Nephron (organoid): ENCODE measurements at regions not wholly inside any gene's neighbourhood (a gene's known extent, or its start where the extent isn't known, plus 50 kb on each side); places are given as distances from the start of the nearest gene placed in this dataset.
A peak's percentile ranks its signal among the peaks of the same experiment; 100 is the strongest.

ENCODE experiments used
- H3K27ac Mint-ChIP-seq, 3 experiments: 2 replicates each; pipeline ENCODE4 v1.8.0; 2020; ENCODE audit warnings: mixed read lengths in 3 of 3, mild to moderate bottlenecking in 2 of 3, moderate library complexity in 1 of 3
- H3K27me3 Mint-ChIP-seq: 2 replicates; pipeline ENCODE4 v1.8.0; 2021; ENCODE audit warnings: low read depth, mild to moderate bottlenecking, moderate library complexity, mixed read lengths
- H3K36me3 Mint-ChIP-seq: 2 replicates; pipeline ENCODE4 v1.8.0; 2020; ENCODE audit warnings: low read depth, mixed read lengths
- H3K4me1 Mint-ChIP-seq: 2 replicates; pipeline ENCODE4 v1.8.0; 2020; ENCODE audit warnings: mixed read lengths
- H3K4me3 Mint-ChIP-seq, 3 experiments: 2 replicates each; pipeline ENCODE4 v1.8.0; 2020; ENCODE audit warnings: mild to moderate bottlenecking in 3 of 3, mixed read lengths in 3 of 3, moderate library complexity in 2 of 3
- H3K9me3 Mint-ChIP-seq: 2 replicates; pipeline ENCODE4 v1.8.0; 2020; ENCODE audit warnings: mixed read lengths
- CTCF ChIP-seq, 3 experiments: fragments of 200-600 bp; sonication (generic); IDR thresholded peaks; one replicate each; pipeline ENCODE4 v1.5.0; 2021; ENCODE audit warnings: antibody characterized with exemption in 3 of 3; ENCODE audit not compliant: unreplicated experiment in 3 of 3

GRCh38 chr6:113292646-113293422 lies 564.3 kb upstream of the MARCKS start:
- H3K36me3 Mint-ChIP-seq: no peaks in the 10 kb centered on the region
- no peak for TF ChIP-seq CTCF (IDR thresholded peaks at IDR 0.05; ENCODE audit: unreplicated experiment in 3 of 3)
- peaks cover 13% of the 10 kb centered on the region for H3K4me1 Mint-ChIP-seq
- H3K27me3 Mint-ChIP-seq: peaks cover 3% of the 10 kb centered on the region
- H3K27ac Mint-ChIP-seq: peak overlapping the region in 2 of 3 experiments; percentile 38 to 45
- peaks cover 4% of the 10 kb centered on the region for H3K9me3 Mint-ChIP-seq
- H3K4me3 Mint-ChIP-seq: no peak overlapping the region

GRCh38 chr6:113293423-113293740 lies 563.8 kb upstream of the MARCKS start:
- Mint-ChIP-seq H3K27ac (no peak overlapping the region), H3K4me1 (peaks cover 13% of the 10 kb centered on the region), H3K36me3 (no peaks in the 10 kb centered on the region), H3K4me3 (no peak overlapping the region), H3K9me3 (peaks cover 4% of the 10 kb centered on the region), H3K27me3 (peaks cover 3% of the 10 kb centered on the region)
- TF ChIP-seq CTCF (IDR thresholded peaks at IDR 0.05; ENCODE audit: unreplicated experiment in 3 of 3): no peak

DNA sequence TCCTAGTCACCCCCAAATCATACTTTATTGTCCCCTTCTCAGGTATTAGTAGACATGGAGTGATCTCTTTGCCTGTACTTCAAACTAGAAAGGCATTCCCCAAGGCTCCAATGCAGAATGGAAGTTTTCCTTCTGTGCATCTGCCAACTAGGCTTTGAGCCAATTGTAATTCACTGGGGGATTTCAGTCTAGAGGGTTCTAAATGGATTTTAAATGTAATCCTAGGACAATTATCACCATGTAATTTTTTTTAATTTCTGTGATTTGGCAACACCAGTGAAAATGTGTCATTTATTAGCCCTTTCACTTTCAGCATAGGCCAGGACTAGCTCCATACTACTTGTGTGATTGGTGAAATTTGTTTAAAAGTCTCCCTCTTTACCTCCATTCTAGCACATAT lies 557.6 kb upstream of the MARCKS start:
- Mint-ChIP-seq H3K4me1 (no peaks in the 10 kb centered on the region), H3K4me3 (no peak overlapping the region), H3K27ac (no peak overlapping the region), H3K36me3 (no peaks in the 10 kb centered on the region), H3K9me3 (no peaks in the 10 kb centered on the region), H3K27me3 (no peaks in the 10 kb centered on the region)
- TF ChIP-seq CTCF (IDR thresholded peaks at IDR 0.05; ENCODE audit: unreplicated experiment in 3 of 3): no peak

DNA sequence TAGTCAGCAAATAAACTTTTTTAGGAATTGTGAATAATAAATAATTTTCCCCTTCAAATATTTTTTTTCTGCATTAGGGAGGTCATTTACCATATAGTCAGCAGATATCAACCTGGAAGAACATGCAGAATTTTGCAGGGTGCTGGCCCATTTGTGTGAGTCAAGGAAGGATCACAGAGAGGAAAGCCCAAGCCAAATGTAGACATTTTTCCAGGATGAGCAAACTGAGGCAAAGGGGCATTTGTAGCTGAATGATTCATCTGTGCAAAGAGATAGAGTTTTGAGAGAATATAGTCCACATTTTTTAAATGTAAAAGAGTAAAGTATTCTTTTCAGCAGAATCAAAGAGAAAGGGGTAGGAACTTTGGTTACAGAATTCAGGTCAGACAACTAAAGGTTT lies 555.5 kb upstream of the MARCKS start:
- Mint-ChIP-seq H3K4me3 (no peak overlapping the region), H3K36me3 (no peaks in the 10 kb centered on the region), H3K27ac (no peak overlapping the region), H3K4me1 (no peaks in the 10 kb centered on the region), H3K27me3 (no peaks in the 10 kb centered on the region), H3K9me3 (no peaks in the 10 kb centered on the region)
- no peak for TF ChIP-seq CTCF (IDR thresholded peaks at IDR 0.05; ENCODE audit: unreplicated experiment in 3 of 3)

GRCh38 chr6:113304116-113304515 lies 553.0 kb upstream of the MARCKS start:
- TF ChIP-seq CTCF (IDR thresholded peaks at IDR 0.05; ENCODE audit: unreplicated experiment in 3 of 3): no peak
- no peaks in the 10 kb centered on the region for H3K36me3 Mint-ChIP-seq
- no peaks in the 10 kb centered on the region for H3K27me3 Mint-ChIP-seq
- no peaks in the 10 kb centered on the region for H3K4me1 Mint-ChIP-seq
- H3K27ac Mint-ChIP-seq: no peak overlapping the region
- H3K9me3 Mint-ChIP-seq: no peaks in the 10 kb centered on the region
- no peak overlapping the region for H3K4me3 Mint-ChIP-seq

DNA sequence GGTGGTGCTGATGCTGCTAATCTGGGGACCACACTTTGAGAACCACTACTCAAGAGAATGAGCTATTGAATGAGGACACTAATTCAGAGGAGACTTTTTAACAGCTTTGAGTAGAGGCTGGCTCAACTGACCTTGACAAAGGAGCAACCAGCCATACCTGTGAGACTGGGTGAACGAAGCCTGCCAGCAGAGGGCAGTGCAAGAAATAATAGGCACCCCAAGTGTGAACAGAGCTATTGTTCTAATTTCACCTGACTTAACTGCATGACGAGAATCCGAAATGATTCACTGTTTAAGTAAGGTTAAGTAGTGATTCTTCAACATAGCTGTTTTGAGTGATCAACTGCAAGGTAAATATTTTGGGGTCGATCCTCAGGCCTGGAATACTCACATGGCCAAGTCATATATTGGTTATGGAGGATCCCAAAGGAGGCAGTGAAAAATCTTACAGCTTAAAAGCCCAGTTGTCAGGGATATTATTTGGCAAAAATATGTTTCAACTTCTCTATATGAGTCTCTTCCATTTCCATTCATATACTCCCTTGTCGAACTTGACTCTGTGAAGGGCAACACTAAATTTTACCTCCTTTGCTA lies 550.5 kb upstream of the MARCKS start:
- H3K27me3 Mint-ChIP-seq: no peaks in the 10 kb centered on the region
- H3K36me3 Mint-ChIP-seq: no peaks in the 10 kb centered on the region
- H3K4me1 Mint-ChIP-seq: no peaks in the 10 kb centered on the region
- H3K4me3 Mint-ChIP-seq: no peak overlapping the region
- TF ChIP-seq CTCF (IDR thresholded peaks at IDR 0.05; ENCODE audit: unreplicated experiment in 3 of 3): peak in 2 of 3 experiments; percentile 33 to 42
- no peaks in the 10 kb centered on the region for H3K9me3 Mint-ChIP-seq
- H3K27ac Mint-ChIP-seq: no peak overlapping the region
